ENCODE measurements at regions not wholly inside any gene's neighbourhood (a gene's known extent, or its start where the extent isn't known, plus 50 kb on each side); places are given as distances from the start of the nearest gene placed in this dataset.

- no peak for DNase-seq
These were observed 690.9 kb downstream of the GALR1 start for GRCh38 chr18:77940566-77940965.

DNA sequence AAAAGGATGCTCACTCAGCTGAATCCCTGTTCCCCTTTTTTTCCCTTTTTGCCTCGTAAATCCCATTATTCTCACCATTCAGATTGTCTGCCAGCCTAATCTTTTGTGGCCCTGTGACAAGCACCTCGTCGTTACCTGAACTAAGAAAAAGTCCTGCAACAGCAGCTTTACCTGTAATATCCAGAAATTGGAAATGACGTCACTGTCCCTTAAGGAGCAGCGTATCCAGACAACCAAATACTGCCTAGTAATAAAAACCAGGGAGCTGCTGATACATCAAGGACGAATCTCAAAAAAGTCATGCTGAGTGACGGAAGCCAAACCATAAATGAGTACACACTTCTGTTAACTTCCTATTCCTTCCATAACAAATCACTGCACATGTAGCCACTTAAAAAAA, 694.9 kb downstream of the GALR1 start:
- DNase-seq: no peak

GRCh38 chr18:77948567-77948966, 698.9 kb downstream of the GALR1 start:
- DNase-seq: no peak

DNA sequence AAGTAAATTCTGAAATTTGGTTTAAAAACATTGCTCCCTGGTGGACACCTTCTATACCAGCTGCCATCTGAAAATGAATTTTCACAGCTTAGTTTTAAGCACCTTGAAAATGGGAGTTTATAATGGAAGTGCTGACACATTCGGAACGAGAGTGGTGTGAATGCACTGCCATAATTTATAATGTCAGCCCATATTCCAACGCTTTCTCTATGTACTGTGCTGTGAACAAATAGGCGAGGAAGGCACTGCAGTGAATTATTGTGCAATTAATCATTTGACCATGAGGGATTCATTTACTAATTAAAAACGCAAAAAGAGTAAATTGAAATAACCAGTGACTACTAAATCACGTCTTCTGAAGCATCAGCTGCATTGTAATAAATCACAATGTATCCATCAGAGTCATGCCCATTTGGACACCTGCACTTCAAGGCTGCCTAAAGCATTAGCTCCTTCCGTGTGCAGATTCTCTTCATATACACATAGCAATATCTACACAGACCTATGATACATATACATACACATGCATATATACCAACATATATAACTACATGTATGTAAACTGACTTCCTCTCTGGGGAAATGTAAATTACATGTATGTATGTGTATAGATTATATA, 699.8 kb downstream of the GALR1 start:
- DNase-seq: no peak

DNA sequence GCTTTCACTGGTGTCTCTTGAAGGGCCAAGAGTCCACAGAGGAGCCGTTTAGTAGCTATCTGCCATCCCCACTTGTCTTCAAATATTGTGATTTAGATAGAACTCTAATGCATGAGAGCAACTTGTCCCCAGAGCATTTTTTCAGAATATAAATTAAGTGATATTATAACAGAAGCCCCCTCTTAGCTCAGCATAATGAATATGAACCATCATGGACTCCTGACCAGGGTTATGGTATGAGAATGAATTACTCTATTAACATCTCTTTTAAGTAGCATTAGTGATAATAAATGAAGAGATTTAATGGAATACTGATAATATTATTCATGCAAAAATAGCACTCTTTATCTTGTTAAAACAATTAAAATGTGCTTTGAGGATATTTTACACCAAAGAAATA, 709.6 kb downstream of the GALR1 start:
- DNase-seq: no peak

GRCh38 chr18:77960791-77961410, 711.3 kb downstream of the GALR1 start:
- no peak for DNase-seq

GRCh38 chr18:77967071-77967470, 717.4 kb downstream of the GALR1 start:
- DNase-seq: no peak

DNA sequence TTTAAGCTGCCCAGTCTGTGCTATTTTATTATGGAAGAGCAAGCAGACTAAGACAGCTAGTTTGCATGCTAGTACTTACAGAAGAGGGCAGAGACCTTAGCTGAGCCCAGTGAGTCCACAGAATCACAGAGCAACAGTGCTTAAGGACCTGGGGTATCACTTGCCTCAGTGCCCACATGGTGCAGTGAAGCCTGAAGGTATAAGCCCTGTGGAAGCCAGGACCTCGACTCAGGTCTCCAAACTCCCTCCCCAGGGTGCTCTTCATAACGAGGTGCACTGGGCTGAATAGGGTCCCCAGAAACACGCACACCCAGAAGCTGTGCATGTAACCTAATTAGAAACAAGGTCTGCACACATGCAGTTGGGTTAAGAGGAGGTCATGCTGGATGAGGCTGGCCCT, 718.1 kb downstream of the GALR1 start:
- DNase-seq: no peak

DNA sequence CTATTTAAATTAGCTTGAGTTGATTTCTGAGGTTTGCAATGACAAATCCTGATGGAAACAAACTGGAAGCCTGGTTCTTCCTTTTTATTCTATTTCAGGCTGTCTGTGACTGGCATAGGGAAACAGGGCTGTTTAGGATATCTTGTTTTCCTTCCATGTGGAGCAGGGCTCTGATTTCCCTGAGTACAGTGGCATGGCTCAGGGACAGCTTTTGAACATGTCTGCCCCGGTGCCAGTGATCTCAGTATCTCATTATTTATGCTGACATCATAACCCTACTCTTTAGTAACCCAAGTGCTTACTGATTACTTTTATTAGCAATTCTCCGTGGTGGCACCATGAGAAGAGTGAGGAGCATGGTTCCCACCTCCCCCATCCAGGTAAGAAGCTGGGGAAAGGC, 720.3 kb downstream of the GALR1 start:
- DNase-seq: no peak

DNA sequence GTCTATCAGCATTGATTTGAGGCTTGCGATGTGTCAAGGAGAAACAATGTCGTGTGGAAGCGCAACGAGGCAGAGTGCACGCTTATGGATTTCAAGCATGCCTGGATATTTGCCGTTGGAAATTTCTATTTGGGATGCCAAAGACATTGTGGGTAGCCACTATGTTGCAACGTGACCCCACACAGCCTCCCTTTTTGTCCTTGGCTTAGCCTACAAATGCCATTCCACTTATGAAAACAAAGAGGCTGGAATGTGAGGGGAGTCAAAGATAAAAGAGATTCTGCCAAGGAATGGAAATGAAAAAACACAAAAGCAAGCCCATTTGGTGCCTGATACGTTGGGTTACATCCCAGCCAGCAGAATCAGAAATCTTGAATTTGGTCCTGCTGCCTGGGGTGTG, 721.2 kb downstream of the GALR1 start:
- DNase-seq: no peak

- no peak for DNase-seq
These were observed 724.1 kb downstream of the GALR1 start for GRCh38 chr18:77973745-77974144.

- no peak for DNase-seq
These were observed 724.7 kb downstream of the GALR1 start for GRCh38 chr18:77974329-77974728.

DNA sequence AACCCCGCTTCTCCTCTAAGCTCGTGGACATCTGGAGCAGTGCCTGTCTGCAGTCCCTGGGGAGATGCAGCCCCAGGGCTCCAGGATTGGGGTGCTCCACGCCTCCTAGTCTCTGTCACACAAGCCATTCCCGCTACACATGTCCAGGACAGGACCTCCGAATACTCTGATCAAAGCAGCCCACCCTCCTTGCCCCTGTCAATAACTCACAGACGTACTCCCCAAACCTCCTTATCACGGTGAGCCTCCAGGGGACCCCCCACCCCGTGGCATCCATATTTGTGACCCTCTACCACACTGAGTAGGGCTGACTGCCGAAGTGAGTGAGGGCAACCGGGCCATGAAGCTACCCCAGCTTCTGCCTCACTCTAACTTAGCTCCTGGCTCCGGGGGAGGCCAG, 727.7 kb downstream of the GALR1 start:
- no peak for DNase-seq

- no peak for DNase-seq
These were observed 730.6 kb downstream of the GALR1 start for GRCh38 chr18:77980275-77980674.

- no peak for DNase-seq
These were observed 732.2 kb downstream of the GALR1 start for GRCh38 chr18:77981874-77982273.

DNA sequence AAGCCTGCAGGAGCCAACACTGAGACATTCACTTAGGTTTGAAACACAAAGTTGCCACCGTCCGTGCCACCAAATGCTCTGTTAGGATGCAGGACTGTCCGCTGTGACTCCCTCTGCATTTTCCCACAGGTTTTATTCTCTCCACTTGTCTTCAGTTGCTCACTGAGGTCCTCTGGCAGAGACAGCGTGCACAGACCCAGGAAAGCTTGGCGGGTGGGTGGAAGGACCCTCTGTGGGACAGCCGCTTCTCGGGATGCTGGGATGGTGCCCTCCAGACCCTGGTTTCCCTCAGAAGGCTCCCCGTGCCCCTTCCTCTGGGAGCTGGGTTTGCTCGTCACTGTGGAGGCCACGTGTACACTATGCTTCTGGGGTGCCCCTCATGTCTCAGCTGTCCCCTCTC, 733.6 kb downstream of the GALR1 start:
- DNase-seq: no peak

DNA sequence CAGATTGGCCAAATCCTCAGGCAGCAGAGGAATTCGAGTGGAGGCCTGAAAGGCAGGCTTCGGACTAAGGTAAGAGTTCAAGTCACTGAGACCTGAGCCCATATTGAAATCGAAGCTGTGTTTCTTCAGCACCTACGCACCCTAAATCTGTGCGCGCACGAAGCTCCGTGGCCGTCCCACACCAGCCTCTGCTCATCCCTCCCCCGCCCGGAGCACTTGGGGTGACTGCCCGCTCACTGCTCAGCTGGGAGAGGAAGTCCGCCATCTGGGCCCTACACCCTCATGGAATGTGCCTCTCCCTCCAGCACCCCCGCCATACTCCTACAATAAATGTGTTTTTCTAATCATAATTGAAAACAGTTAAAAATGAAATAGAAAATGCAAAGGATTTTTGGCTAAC, 734.5 kb downstream of the GALR1 start:
- DNase-seq: no peak

GRCh38 chr18:77984833-77985232, 735.2 kb downstream of the GALR1 start:
- DNase-seq: no peak

DNA sequence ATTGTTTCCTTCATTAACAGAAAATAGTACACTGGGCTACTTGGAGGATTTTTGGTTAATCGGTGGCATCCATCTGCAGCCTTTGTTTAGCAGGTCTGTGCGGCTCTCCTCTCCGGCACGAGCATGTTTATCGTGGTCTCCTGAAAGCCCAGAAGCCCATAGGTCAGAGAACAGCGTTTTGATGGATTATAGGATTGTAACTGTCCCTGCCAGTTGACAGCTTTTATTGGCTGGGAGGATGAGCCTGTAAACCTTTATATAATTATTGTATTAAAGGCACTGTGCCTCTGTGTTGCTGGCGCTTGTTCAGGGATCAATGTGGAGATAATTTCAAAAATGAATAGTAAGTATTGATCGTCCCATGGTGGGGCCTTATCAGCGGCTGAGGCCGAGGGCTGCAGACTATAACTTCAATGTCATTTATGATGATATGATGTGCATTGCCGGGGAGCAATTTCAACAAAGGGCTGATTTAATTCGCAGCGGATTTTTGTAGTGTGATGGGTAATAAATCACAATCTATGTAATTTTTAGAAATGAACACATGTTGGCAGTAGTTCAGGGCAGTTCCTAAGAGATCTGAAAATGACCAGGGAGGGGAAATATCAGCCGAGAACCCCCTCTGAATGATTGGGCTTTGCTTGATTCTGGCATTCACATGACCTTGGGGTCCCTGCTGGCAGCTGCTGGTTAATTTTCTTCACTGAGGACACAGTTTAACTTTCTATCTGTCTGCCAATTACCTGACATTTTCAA, 736.1 kb downstream of the GALR1 start:
- DNase-seq: no peak

DNA sequence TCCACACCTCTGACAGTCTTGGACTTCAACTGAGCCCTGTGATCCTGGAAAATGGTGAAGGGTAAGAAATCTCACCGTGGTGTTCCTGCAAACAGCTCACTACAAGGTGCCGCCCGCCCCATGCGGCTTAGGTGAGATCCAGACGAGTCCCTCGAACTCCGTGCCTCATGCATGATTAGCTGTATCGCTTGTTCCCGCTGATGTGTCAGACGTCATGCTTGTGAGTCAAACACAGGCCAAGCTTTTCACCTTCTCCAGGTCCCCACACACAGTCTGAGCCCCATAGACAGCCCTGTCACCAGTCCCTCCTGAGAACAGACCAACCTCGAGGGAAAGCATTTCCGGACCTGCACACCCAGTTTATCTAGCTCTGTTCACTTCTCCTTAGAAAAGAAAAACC, 740.5 kb downstream of the GALR1 start:
- no peak for DNase-seq

DNA sequence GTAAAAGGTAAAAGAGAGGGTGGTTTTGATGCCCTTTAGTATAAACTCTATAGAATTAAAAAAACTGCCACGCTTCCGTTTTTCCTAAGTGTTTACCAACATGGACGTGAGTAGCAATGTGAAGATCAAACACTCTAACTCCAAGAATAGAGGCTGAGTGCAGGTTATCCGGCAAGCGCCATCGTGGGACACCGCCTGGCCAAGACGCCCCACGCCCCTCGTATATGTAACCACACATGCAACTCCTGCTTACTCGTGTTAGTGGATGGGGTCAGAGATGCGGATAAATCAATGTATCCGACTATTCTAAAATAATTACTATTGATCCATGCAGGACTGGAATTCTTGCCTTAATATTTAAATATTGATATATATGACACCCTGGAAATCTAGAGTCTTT, 741.3 kb downstream of the GALR1 start:
- no peak for DNase-seq

DNA sequence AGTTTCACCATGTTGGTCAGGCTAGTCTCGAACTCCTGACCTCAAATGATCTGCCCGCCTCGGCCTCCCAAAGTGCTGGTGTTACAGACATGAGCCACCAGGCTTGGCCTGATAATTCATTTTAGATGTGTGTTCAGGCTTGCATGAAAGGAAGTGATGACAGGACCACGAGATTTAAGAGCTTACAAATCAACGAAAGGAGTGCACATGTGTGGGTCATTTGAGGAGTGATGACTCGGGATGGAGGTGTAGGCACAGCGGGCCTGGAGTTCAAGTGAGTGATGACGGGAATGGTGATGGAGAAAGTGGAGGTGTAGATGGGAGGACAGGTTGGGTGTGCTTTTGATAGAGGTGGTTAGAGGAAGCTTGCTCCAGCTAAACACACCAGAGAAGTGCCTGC, 742.4 kb downstream of the GALR1 start:
- DNase-seq: no peak

GRCh38 chr18:77993188-77993981, 743.7 kb downstream of the GALR1 start:
- no peak for DNase-seq

DNA sequence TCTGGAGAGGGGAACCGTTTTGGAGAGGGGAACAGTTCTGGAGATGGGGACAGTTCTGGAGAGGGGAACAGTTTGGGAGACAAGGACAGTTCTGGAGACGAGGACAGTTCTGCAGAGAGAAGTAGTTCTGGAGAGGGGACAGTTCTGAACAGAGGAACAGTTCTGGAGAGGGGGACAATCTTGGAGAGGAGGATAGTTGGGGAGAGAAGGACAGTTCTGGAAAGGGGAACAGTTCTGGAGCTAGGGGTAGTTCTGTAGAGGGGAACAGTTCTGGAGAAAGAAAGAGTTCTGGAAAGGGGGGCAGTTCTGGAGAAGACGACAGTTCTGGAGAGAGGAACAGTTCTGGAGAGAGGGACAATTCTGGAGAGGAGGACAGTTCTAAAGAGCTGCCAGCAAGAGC, 745.9 kb downstream of the GALR1 start:
- DNase-seq: no peak
